ENCODE measurements at regions not wholly inside any gene's neighbourhood (a gene's known extent, or its start where the extent isn't known, plus 50 kb on each side); places are given as distances from the start of the nearest gene placed in this dataset.

GRCh38 chr3:73791356-73791755 lies 166.6 kb upstream of the PDZRN3 start:
- Histone ChIP-seq H4K20me1 (ENCODE audit: control insufficient read depth, insufficient read depth) (no peaks in the 10 kb centered on the region), H3K27me3 (replicated peaks in 1 of 2; ENCODE audit: control insufficient read depth in 2 of 2, insufficient read depth in 2 of 2, low read length in 1 of 2) (no peaks in the 10 kb centered on the region), H3K4me1 (ENCODE audit: control insufficient read depth, insufficient read depth, low read length) (no peaks in the 10 kb centered on the region), H3K4me3 (no peak overlapping the region), H3K36me3 (ENCODE audit: control insufficient read depth in 2 of 2, insufficient read depth in 2 of 2, low read length in 1 of 2) (no peaks in the 10 kb centered on the region), H3K9ac (ENCODE audit: control insufficient read depth, insufficient read depth, low read length) (no peak overlapping the region), H3K79me2 (ENCODE audit: control insufficient read depth, insufficient read depth, low read length) (no peaks in the 10 kb centered on the region), H3K27ac (ENCODE audit: control insufficient read depth, insufficient read depth) (no peak overlapping the region), H2AFZ (ENCODE audit: control insufficient read depth, low read depth, low read length) (no peak overlapping the region), H3K4me2 (ENCODE audit: control insufficient read depth, insufficient read depth) (no peak overlapping the region), H3K9me3 (replicated peaks; ENCODE audit: control insufficient read depth, insufficient read depth, low read length) (no peaks in the 10 kb centered on the region)
- intact Hi-C loops (cut with micrococcal nuclease; ENCODE audit: unreplicated experiment): no loop called here
- ChIA-PET POLR2A (no interaction called here), CTCF (no interaction called here), RAD21 (ENCODE audit: unreplicated experiment) (no interaction called here), SMC1A (ENCODE audit: uncharacterized antibody, unreplicated experiment) (no interaction called here)
- BruUV-seq (replicated peaks): no TSS peak
- TF ChIP-seq EED (IDR thresholded peaks at IDR 0.05; ENCODE audit: low read depth) (no peak), STAT1 (conservative IDR thresholded peaks at IDR 0.05) (no peak), CREM (IDR thresholded peaks at IDR 0.05; ENCODE audit: low read depth) (no peak), GABPA (IDR thresholded peaks at IDR 0.05; ENCODE audit: low read depth) (no peak)
- FAIRE-seq (no peak), DNase-seq (ENCODE audit: low read depth, low spot score) (no peak), ATAC-seq (no peak)
- in situ Hi-C loops (cut with MboI): no loop called here
- WGBS (ENCODE audit: insufficient coverage, insufficient replicate concordance, low lambda C conversion rate, missing lambda C conversion rate): 29% methylated on average over 4 of the region's 4 CpGs

- Histone ChIP-seq H4K20me1 (ENCODE audit: control insufficient read depth, insufficient read depth) (no peaks in the 10 kb centered on the region), H3K9ac (ENCODE audit: control insufficient read depth, insufficient read depth, low read length) (no peak overlapping the region), H3K27ac (ENCODE audit: control insufficient read depth, insufficient read depth) (no peak overlapping the region), H3K9me3 (replicated peaks; ENCODE audit: control insufficient read depth, insufficient read depth, low read length) (no peaks in the 10 kb centered on the region), H3K4me1 (ENCODE audit: control insufficient read depth, insufficient read depth, low read length) (no peaks in the 10 kb centered on the region), H3K4me3 (no peak overlapping the region), H3K4me2 (ENCODE audit: control insufficient read depth, insufficient read depth) (no peak overlapping the region), H3K27me3 (replicated peaks in 1 of 2; ENCODE audit: control insufficient read depth in 2 of 2, insufficient read depth in 2 of 2, low read length in 1 of 2) (no peaks in the 10 kb centered on the region), H2AFZ (ENCODE audit: control insufficient read depth, low read depth, low read length) (no peak overlapping the region), H3K79me2 (ENCODE audit: control insufficient read depth, insufficient read depth, low read length) (no peaks in the 10 kb centered on the region), H3K36me3 (ENCODE audit: control insufficient read depth in 2 of 2, insufficient read depth in 2 of 2, low read length in 1 of 2) (no peaks in the 10 kb centered on the region)
- SMC1A ChIA-PET (ENCODE audit: uncharacterized antibody, unreplicated experiment): interaction anchor here (0.9 kb wide), 1 partner anchor 421 kb away, joined by 3 read pairs; no protein-coding TSS in a partner anchor
- in situ Hi-C loops (cut with MboI): no loop called here
- RAD21 ChIA-PET (ENCODE audit: unreplicated experiment): no interaction called here
- TF ChIP-seq IKZF1 (conservative IDR thresholded peaks at IDR 0.05) (no peak), HCFC1 (IDR thresholded peaks at IDR 0.05; ENCODE audit: low read length) (no peak), SUPT20H (IDR thresholded peaks at IDR 0.05; ENCODE audit: borderline replicate concordance, control insufficient read depth, low read depth, low read length) (no peak), ZBTB4 (CRISPR knock-in tag; IDR thresholded peaks at IDR 0.05) (no peak), SP1 (IDR thresholded peaks at IDR 0.05; ENCODE audit: low read depth, low read length) (no peak), ZNF217 (IDR thresholded peaks at IDR 0.05) (no peak), USF2 (IDR thresholded peaks at IDR 0.05; ENCODE audit: borderline replicate concordance, low read depth, low read length) (no peak), FOXK2 (IDR thresholded peaks at IDR 0.05) (no peak), MTA3 (IDR thresholded peaks at IDR 0.05; ENCODE audit: borderline replicate concordance, low read length) (no peak), MXI1 (IDR thresholded peaks at IDR 0.05; ENCODE audit: low read depth, low read length) (no peak), EP300 (IDR thresholded peaks at IDR 0.05; ENCODE audit: borderline replicate concordance in 1 of 2, control insufficient read depth in 1 of 2, low read depth in 2 of 2, low read length in 2 of 2) (no peak), CHD2 (IDR thresholded peaks at IDR 0.05; ENCODE audit: borderline replicate concordance, low read depth, low read length) (no peak)
- no peak for DNase-seq (ENCODE audit: low read depth, low spot score)
- no peak for FAIRE-seq
- ATAC-seq: no peak
- intact Hi-C loops (cut with micrococcal nuclease; ENCODE audit: unreplicated experiment): no loop called here
- BruUV-seq (replicated peaks): no TSS peak
- CTCF ChIA-PET: no interaction called here
- POLR2A ChIA-PET: no interaction called here
- 35% methylated on average over 3 of the region's 3 CpGs for WGBS (ENCODE audit: insufficient coverage, insufficient replicate concordance, low lambda C conversion rate, missing lambda C conversion rate)
Measured at GRCh38 chr3:73789825-73790444, 165.2 kb upstream of the PDZRN3 start.

Measured in GM12878 (cell line).